Posterior vena cava (tissue), 2 donors: ENCODE measurements at regions not wholly inside any gene's neighbourhood (a gene's known extent, or its start where the extent isn't known, plus 50 kb on each side); places are given as distances from the start of the nearest gene placed in this dataset.
"Not testable (repeated sequence)": the region's sequence is repeated elsewhere in the genome, so short reads cannot be mapped to it uniquely, and the experiment has no call there.

ENCODE experiments used
- DNase-seq: peaks from one replicate; pipeline ENCODE4 v3.0.0-alpha.2; 2020; ENCODE audit warnings: low spot score
- intact Hi-C, 2 donors: fragments of 100-400 bp; cut with DNase I; formaldehyde crosslinking; loops; one replicate each; pipeline versions ENCODE4 v1.14.1 to v1.14.2; 2022 to 2023
- donor health status: DM: yes; HTN: yes; CAD: no.
- donor health status: DM: yes; HTN: yes; CAD: no.

DNA sequence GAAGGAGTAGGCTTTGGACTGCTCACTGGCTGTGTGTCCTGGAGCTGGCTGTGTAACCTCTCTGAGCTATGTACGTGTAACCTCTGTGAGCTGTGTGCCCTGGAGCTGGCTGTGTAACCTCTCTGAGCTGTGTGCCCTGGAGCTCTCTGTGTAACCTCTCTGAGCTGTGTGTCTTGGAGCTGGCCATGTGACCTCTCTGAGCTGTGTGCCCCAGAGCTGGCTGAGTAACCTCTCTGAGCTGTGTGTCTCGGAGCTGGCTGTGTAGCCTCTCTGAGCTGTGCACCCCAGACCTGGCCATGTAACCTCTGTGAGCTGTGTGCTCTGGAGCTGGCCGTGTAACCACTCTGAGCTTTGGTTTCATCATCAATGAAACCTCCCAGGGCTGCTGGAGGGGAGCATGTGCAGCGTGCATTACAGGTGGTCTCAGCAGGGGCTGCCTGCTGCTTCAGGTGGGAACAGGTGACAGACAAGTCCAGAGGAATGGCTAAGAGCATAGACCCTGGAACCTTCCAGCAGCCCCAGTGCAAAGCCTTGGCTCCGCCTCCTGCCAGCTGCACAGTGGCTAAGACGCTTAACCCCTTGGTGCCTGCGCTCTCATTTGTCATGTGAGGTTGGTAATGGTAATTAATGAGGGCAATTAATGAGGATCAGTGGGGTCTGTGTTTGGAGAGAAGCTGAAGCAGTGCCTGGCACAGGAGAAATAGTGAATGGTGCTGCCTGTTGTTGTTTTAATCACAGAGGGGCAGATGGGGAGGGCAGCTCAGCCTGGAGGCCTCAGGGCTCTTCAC lies 86.7 kb downstream of the KATNIP start:
- intact Hi-C loops = no loop called here
- DNase-seq = no peak

DNA sequence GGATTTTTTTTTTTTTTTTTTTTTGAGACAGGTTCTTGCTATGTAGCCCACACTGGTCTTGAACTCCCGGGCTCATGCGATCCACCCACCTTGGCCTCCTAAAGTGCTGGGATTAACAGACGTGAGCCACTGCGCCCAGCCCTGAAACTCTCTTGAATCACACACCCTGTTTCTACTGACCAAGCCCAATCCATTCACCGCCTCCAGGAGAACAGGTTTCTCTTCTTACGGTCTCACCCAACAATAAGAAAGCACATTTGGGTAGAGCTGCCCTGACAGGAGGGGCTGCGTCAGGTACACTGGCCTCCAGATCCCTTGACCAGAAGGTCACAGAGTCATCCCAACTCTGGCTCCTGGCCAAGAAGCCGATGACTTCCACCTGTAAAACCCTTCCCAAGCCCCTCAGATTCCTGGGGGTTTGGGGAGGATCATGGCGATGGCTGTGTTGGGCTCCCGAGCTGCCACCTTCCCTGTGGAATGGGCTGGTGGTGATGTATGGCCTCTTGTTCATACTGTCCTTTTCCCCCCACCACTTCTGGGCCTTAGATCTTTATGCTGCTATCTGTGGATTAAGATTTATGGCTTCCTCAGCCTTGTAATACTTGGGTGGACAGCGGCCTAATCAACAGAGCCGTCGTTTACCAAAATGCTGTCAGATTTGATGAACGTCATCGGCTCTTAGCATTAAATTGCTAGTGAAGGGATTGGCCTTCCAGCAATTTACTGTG lies 89.1 kb downstream of the KATNIP start:
- intact Hi-C loops = no loop called here
- DNase-seq = peak; percentile 9

DNA sequence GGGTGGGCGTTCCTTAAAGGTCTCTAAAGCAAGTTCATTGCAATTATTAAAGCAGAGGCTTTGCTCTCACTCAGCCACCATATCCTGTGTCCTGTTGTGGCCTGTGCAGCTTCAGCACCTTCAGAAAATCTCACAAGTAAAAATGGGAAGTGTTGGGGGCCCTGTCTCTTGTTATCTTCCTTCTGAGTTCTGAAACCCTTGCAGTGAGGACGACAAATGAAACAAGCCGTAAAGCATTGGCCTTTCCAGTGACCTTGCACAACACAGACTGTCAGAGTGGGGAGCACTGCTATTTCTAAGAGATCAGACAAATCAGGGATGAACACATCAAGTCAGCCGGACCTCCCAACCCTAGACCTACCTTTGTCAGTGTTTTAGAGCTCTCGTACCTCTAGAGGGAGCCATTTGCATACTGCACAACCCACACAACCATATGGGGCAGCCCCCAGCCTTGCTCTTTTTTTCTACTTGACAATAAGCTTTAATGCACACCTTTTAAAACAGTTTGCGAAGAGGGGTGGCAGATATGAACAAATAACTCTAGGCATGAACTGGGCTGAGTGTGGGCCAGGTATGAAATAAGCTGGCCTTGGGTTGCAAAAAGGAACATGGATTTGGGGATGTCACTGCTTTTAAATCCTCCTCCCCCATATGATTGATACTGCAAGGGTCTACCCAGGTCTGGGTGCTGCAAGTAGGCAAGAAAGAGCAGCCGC lies 89.8 kb downstream of the KATNIP start:
- intact Hi-C loops = loop anchor here in 1 of 2 donors (1.0 kb wide), 1 partner anchor 40 kb away; no protein-coding TSS in a partner anchor
- DNase-seq = peak; percentile 25

DNA sequence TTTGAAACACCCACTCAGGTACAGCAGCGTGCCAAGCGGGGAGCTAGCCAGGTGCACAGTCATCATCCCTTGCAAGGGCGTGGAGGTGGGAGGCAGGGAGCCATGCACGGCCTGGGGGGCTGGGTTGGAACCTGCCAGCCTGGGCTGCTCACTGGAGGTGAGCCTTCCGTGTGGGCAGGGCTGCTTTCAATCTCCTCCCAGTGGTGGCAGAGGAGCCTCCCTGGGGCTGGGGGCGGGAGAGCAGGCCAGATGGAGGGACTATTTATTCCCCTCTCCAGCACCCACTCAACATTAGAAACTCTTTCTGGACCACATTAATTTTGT lies 90.3 kb downstream of the KATNIP start:
- intact Hi-C loops = loop anchor here in 1 of 2 donors (1.0 kb wide), 1 partner anchor 39 kb away; no protein-coding TSS in a partner anchor
- DNase-seq = peak; percentile 36

- intact Hi-C loops = no loop called here
- peak; percentile 3 for DNase-seq
These were observed 91.3 kb downstream of the KATNIP start for GRCh38 chr16:27641260-27641659.

DNA sequence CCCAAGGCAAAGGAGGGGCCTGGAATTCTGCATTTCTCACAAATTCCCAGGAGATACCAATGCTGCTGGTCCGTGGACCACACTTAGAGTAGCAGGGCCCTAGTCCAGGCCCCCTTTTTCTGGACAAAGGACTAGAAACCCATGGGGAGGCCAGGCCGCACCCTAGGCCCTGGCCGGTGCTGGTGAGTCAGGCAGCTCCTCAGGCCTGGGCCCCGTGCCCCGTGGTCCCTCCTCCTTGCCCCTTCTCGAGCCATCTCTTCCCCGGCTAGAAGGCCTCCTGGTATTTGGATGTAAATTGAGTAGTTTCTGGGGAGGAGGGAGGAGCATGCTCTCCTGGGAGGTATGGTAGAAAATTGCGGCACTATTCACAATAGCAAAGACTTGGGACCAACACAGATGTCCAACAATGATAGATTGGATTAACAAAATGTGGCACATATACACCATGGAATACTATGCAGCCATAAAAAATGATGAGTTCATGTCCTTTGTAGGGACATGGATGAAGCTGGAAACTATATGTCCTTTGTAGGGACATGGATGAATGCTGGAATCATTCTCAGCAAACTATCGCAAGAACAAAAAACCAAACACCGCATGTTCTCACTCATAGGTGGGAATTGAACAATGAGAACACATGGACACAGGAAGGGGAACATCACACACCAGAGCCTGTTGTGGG lies 91.9 kb downstream of the KATNIP start:
- intact Hi-C loops = not testable (repeated sequence)
- DNase-seq = peak; percentile 26

GRCh38 chr16:27642756-27643155 lies 92.8 kb downstream of the KATNIP start:
- intact Hi-C loops = no loop called here
- DNase-seq = peak; percentile 12

- peak; percentile 51 for DNase-seq
- intact Hi-C loops = no loop called here
These were observed 94.2 kb downstream of the KATNIP start for GRCh38 chr16:27644165-27644564.

GRCh38 chr16:27645396-27645795 lies 95.5 kb downstream of the KATNIP start:
- DNase-seq = peak; percentile 19
- intact Hi-C loops = no loop called here

DNA sequence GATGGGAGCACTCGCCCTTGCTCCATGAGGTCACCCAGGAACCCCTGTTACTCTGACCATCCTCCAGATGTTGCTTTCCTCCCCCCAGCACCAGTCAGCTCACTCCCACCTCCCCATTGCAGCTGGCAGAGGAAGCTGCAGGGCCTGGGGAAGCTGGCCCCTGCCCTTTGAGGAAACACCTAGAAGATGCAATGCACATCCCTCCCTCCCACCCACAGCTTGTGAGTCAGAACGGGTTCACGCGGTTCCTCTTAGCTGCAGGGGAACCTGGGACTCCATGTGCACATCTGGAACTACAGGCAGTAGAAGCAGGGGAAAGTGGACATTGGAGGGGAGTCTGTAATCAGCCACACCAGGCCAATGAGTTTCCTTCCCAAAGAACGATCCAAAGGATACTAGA lies 96.9 kb downstream of the KATNIP start:
- intact Hi-C loops = no loop called here
- peak; percentile 36 for DNase-seq

DNA sequence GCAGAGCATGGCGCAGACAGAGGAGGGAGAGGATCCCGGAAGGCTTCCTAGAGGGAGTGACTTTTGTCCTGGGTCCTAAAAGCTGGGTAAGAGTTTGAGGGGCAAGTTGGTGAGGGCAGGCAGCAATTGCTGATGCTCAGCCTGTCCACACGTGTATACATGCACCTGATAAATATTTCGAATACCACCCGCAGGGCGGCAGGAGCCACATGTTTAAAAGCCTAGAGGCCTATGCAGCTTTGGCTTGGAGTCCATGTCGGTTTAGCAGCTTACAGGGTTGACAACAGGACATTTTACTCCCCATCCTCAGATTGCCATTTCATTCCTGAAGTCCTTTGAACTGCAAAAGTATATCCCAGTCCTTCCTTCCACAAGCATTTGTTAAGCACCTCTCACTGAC lies 99.1 kb downstream of the KATNIP start:
- no peak for DNase-seq
- intact Hi-C loops = no loop called here

DNA sequence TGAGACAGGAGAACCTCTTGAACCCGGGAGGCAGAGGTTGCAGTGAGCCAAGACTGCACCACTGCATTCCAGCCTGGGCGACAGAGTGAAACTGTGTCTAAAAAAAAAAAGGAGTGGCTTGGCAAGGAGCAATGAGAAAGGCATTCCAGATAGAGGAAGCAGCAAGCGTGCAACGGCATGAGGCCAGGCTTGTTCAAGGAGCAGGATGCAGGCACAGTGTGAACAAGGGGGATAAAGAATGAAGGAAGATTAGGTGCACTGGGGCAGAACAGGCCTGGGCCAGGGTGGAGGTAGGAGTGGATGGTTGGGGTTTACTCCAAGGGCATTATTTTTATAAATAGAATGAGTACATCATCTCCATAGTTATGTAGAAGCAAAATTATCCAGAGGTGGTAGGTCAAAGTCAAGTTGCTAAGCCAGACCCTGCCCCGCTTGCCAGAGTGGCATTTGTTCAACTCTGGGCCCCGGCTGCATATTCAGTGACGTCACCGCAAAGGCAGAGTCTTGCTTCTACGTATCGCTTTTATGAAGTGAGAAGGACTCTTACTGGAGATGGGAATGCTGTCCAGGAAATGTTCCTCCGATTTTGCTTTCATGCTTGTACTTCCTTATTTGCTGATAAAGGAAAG lies 100.2 kb downstream of the KATNIP start:
- intact Hi-C loops = no loop called here
- DNase-seq = no peak

DNA sequence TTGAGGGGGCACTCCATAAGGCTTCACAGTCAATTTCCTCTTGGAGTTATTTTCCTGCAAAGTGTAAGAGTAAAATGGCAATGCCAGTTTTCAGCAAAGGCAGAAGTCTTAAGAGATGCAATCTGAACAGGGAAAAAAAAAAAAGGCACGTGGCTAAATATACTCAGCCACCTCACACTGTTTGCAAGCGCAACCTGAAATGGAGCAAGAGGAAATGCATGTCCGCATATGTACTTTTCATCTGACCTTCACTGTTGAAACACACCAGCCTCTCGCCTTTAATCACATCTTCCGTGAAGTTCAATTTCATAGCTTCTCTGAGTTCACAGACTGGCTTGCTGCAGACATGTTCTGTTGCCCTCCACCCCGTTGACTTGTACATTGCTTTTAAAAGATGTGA lies 101.4 kb downstream of the KATNIP start:
- no peak for DNase-seq
- intact Hi-C loops = no loop called here

DNA sequence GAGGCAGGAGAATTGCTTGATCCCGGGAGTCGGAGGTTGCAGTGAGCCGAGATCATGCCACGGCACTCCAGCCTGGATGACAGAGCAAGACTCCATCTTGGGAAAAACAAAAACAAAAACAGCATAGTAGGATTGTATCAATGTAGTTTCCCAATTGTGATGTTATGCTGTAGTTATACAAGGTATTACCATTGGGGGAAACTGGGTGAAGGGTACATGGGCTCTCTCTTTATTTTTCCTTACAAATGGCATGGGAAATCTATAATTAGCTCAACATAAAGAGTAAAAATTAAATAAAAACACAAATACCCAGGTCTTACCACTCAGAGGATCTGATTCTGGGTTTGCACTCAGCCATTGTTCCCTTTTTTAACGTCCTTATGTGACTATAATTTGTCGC lies 107.9 kb downstream of the KATNIP start:
- intact Hi-C loops = no loop called here

DNA sequence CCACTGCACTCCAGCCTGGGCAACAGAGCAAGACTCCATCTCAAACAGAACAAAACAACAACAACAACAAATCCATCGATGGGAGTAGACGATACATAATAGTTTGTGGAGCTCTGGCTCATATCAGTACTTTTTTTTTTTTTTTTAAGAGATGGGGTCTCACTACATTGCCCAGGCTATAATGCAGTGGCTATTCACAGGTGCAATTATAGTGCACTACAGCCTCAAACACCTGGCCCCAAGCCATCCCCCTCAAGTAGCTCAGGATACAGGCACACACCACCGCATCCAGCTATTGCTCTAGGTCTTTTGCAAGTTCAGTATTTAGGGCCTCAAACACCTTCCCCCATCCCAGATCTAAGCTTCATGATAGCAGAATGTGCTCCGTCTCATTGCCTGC lies 110.6 kb downstream of the KATNIP start:
- intact Hi-C loops = no loop called here

More for the DNA sequence above, 107.9 kb downstream of the KATNIP start:
- DNase-seq = no peak

DNA sequence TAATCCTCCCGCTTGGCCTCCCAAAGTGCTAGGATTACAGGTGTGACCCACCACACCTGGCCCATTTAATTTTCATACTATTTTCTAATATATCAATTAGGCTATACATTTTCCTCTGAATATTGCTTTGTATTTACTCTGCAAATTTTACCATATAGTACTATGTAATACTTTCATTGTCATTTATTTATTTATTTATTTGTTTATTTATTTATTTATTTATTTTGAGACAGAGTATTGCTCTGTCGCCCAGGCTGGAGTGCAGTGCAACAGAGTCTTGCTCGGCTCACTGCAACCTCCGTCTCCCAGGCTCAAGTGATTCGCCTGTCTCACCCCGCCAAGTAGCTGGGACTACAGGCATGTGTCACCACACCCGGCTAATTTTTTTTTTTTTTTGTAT lies 113.3 kb downstream of the KATNIP start:
- intact Hi-C loops = not testable (repeated sequence)

More for the DNA sequence above, 110.6 kb downstream of the KATNIP start:
- no peak for DNase-seq

GRCh38 chr16:27665881-27666280 lies 115.9 kb downstream of the KATNIP start:
- DNase-seq = no peak
- intact Hi-C loops = loop anchor here in 1 of 2 donors (1.0 kb wide), 1 partner anchor 37 kb away; no protein-coding TSS in a partner anchor

More for the DNA sequence above, 113.3 kb downstream of the KATNIP start:
- DNase-seq = not testable (repeated sequence)

- intact Hi-C loops = no loop called here
- no peak for DNase-seq
These were observed 120.3 kb downstream of the KATNIP start for GRCh38 chr16:27670071-27670810.
